Nephron progenitor cell (in vitro differentiated cells): ENCODE measurements at regions not wholly inside any gene's neighbourhood (a gene's known extent, or its start where the extent isn't known, plus 50 kb on each side); places are given as distances from the start of the nearest gene placed in this dataset.

Experiments
- DNase-seq: peaks from one replicate; pipeline ENCODE4 v3.0.0; 2021
- H3K27ac Mint-ChIP-seq: 2 replicates; pipeline ENCODE4 v1.8.0; 2021; ENCODE audit warnings: mild to moderate bottlenecking, moderate library complexity, mixed read lengths
- H3K27me3 Mint-ChIP-seq: 2 replicates; pipeline ENCODE4 v1.8.0; 2021; ENCODE audit warnings: mild to moderate bottlenecking, low read depth, mixed read lengths; ENCODE audit not compliant: poor library complexity
- H3K36me3 Mint-ChIP-seq: 2 replicates; pipeline ENCODE4 v1.8.0; 2021; ENCODE audit warnings: low read depth, mixed read lengths
- H3K4me1 Mint-ChIP-seq: 2 replicates; pipeline ENCODE4 v1.8.0; 2021; ENCODE audit warnings: mixed read lengths
- H3K4me3 Mint-ChIP-seq: 2 replicates; pipeline ENCODE4 v1.8.0; 2021; ENCODE audit warnings: mild to moderate bottlenecking, moderate library complexity, mixed read lengths
- H3K9me3 Mint-ChIP-seq: 2 replicates; pipeline ENCODE4 v1.8.0; 2021; ENCODE audit warnings: mild to moderate bottlenecking, moderate library complexity, mixed read lengths
- TF ChIP-seq, protein P1 (sequence below): fragments of 200-600 bp; sonication (generic); IDR thresholded peaks from 2 replicates; pipeline ENCODE4 v1.5.0; 2021; ENCODE audit warnings: antibody characterized with exemption

DNA sequence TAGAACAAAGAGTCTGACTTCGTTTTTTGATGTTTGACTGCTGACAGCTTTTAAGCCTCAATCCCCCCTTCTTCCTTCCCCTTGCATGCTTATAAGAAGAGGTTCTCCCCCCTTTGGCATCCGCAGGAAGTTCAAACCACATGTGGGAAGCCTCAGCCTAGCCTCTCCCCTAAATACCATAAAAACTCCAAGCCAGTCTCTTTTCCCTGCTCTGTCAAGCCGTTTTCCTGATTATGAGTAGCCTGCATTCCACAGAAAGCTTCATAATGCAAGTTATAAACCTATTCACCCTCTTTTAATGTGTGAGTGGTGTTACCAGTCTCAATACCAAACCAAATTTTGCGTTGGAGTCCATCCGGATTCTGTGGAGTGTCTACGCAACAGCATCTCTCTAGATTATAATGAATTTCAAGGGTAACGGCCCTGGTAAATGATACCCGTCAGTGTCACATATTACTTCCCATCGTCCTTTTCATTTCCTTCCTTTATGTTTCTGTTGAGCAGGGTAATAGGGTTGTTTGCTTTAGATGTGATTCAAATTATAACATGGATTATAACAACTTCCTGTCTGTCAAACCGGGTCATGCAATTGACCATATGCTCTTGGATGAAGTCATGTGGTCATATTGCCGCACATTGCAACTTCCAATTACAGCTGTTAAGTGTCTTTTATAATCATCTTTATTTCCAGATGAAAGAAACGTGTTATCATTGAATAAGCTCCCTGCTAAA, 717.5 kb downstream of the RWDD3 start:
- no peaks in the 10 kb centered on the region for H3K9me3 Mint-ChIP-seq
- H3K36me3 Mint-ChIP-seq, result no peaks in the 10 kb centered on the region
- TF ChIP-seq, protein P1, sequence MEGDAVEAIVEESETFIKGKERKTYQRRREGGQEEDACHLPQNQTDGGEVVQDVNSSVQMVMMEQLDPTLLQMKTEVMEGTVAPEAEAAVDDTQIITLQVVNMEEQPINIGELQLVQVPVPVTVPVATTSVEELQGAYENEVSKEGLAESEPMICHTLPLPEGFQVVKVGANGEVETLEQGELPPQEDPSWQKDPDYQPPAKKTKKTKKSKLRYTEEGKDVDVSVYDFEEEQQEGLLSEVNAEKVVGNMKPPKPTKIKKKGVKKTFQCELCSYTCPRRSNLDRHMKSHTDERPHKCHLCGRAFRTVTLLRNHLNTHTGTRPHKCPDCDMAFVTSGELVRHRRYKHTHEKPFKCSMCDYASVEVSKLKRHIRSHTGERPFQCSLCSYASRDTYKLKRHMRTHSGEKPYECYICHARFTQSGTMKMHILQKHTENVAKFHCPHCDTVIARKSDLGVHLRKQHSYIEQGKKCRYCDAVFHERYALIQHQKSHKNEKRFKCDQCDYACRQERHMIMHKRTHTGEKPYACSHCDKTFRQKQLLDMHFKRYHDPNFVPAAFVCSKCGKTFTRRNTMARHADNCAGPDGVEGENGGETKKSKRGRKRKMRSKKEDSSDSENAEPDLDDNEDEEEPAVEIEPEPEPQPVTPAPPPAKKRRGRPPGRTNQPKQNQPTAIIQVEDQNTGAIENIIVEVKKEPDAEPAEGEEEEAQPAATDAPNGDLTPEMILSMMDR, result no peak
- peaks cover 28% of the 10 kb centered on the region for H3K4me1 Mint-ChIP-seq
- no peak for DNase-seq
- H3K27me3 Mint-ChIP-seq, result peaks cover 3% of the 10 kb centered on the region
- H3K27ac Mint-ChIP-seq, result peak overlapping the region; percentile 9
- H3K4me3 Mint-ChIP-seq, result no peak overlapping the region

DNA sequence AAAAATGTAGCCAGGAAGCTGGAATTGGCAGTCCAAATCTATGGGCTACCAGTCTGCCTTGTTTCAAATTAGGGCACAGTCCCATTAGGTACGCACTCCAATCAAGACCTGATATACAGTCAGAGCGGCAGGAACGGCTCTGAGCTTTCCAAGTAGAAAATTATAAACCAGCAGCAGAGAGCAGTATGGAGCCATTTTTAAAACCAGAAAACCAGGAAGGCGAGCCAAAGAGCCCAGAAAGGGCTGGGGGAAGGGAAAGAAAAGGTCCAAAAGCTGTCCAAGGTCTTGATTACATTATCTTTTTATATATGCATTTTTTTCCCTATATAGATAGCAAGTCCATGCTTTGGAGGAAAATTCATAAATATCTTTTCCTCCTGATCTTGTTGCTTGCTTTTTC, 719.0 kb downstream of the RWDD3 start:
- Mint-ChIP-seq H3K4me1 (peaks cover 28% of the 10 kb centered on the region), H3K9me3 (no peaks in the 10 kb centered on the region), H3K4me3 (no peak overlapping the region), H3K27me3 (peaks cover 3% of the 10 kb centered on the region), H3K36me3 (no peaks in the 10 kb centered on the region), H3K27ac (no peak overlapping the region)
- no peak for DNase-seq
- TF ChIP-seq, protein P1, result peak; percentile 10

DNA sequence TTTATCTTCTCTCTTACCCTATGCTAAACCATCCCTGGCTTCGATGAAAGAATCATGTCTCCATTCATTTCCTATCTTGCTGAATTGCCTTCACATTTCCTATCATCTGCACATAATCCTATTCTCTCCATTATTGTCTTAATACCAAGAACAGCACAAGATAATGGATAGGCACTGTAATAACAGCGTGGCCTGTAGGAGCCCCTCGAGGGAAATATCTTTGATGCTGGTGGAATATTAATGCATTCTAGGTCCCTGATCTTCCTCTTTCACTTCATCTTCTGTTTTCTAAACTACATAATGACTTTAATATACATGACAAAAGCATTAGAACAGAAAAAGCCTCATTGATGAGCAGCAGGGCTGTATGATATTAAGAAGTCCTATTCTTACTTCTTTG, 720.6 kb downstream of the RWDD3 start:
- H3K36me3 Mint-ChIP-seq, result no peaks in the 10 kb centered on the region
- peaks cover 28% of the 10 kb centered on the region for H3K4me1 Mint-ChIP-seq
- TF ChIP-seq, protein P1, result no peak
- H3K27ac Mint-ChIP-seq, result no peak overlapping the region
- no peak overlapping the region for H3K4me3 Mint-ChIP-seq
- peaks cover 8% of the 10 kb centered on the region for H3K9me3 Mint-ChIP-seq
- no peak for DNase-seq
- peaks cover 3% of the 10 kb centered on the region for H3K27me3 Mint-ChIP-seq

DNA sequence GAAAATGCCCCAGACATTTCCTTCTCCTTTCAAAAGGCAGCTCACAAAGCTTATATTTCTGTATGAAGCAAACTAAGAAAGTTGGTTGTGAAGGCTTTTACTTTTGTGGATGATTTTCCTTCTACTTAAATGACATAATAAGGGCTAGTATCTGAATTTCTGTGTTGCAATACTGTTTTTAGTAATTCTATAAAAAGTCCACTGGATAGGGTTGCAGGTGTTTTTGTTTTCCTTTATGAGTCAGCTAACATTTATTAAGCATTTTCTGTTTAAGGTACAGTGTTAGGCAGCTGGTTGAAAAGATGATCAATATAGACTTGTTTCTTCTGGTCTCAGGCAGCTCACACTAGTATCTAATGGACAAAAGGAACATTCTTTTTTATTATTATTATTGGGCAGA, 722.2 kb downstream of the RWDD3 start:
- Mint-ChIP-seq H3K9me3 (peaks cover 14% of the 10 kb centered on the region), H3K27me3 (peaks cover 3% of the 10 kb centered on the region), H3K36me3 (no peaks in the 10 kb centered on the region), H3K4me3 (no peak overlapping the region), H3K4me1 (peaks cover 27% of the 10 kb centered on the region), H3K27ac (peak overlapping the region; percentile 10)
- TF ChIP-seq, protein P1, result no peak
- no peak for DNase-seq

DNA sequence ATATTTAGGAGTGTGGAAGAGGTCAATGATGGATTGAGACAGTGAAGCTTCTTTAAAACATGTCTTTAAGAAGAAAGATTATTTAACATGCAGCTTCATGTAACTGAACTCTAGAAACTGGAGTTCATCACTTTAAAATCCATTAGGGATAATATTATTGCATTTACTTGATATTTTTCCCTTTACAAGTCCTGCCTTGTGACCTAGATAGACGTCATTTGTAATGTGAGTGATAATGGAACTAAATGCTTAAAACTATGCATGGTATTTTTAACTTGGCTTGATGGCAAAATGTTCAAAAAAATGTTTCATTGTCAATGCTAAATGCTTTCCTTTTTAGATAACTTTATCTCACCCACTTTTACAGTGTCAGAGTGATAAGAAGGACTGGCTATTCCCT, 723.7 kb downstream of the RWDD3 start:
- Mint-ChIP-seq H3K27me3 (peaks cover 3% of the 10 kb centered on the region), H3K9me3 (peaks cover 27% of the 10 kb centered on the region), H3K4me1 (peaks cover 19% of the 10 kb centered on the region), H3K27ac (no peak overlapping the region), H3K36me3 (no peaks in the 10 kb centered on the region), H3K4me3 (no peak overlapping the region)
- TF ChIP-seq, protein P1, result no peak
- DNase-seq, result no peak

DNA sequence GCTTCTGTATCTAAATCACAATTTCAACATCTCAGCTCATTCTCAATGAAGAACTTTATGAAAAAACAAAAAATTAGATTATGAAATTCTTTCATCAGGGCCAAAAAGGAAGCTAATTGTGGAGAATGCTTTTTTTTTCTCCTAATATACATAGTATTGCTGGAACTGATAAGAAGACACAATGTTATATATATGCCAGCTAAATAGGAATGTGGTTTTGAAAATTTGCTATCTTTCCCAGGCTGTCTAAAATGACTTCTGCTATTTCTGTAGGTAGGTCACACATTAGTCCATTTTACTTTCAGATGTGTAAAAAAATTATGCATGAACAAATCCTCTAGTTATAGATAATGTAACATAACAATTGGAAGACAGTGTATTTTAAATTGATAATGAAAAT, 732.9 kb downstream of the RWDD3 start:
- TF ChIP-seq, protein P1, result no peak
- no peak overlapping the region for H3K4me3 Mint-ChIP-seq
- DNase-seq, result no peak
- H3K36me3 Mint-ChIP-seq, result peaks cover 8% of the 10 kb centered on the region
- no peaks in the 10 kb centered on the region for H3K4me1 Mint-ChIP-seq
- no peak overlapping the region for H3K27ac Mint-ChIP-seq
- no peaks in the 10 kb centered on the region for H3K27me3 Mint-ChIP-seq
- H3K9me3 Mint-ChIP-seq, result peaks cover 33% of the 10 kb centered on the region
